Ishikawa (cell line): ENCODE measurements at regions not wholly inside any gene's neighbourhood (a gene's known extent, or its start where the extent isn't known, plus 50 kb on each side); places are given as distances from the start of the nearest gene placed in this dataset.

Experiments
- CEBPB ChIP-seq: IDR thresholded peaks from 2 replicates; pipeline ENCODE4 v1.6.1; 2012
- CREB1 ChIP-seq: IDR thresholded peaks from 2 replicates; pipeline ENCODE4 v1.6.1; 2012; ENCODE audit warnings: low read depth
- EGR1 ChIP-seq: IDR thresholded peaks from 2 replicates; pipeline ENCODE4 v1.6.1; 2012
- EP300 ChIP-seq: IDR thresholded peaks from 2 replicates; pipeline ENCODE4 v1.6.1; 2012; ENCODE audit warnings: borderline replicate concordance
- FOXM1 ChIP-seq: IDR thresholded peaks from 2 replicates; pipeline ENCODE4 v1.6.1; 2012; ENCODE audit warnings: low read depth, borderline replicate concordance
- NFIC ChIP-seq: IDR thresholded peaks from 2 replicates; pipeline ENCODE4 v1.6.1; 2012
- RAD21 ChIP-seq: IDR thresholded peaks from 2 replicates; pipeline ENCODE4 v1.6.1; 2012; ENCODE audit warnings: low read depth
- TAF1 ChIP-seq: IDR thresholded peaks from 2 replicates; pipeline ENCODE4 v1.6.1; 2012; ENCODE audit warnings: low read depth, mild to moderate bottlenecking
- TCF12 ChIP-seq: IDR thresholded peaks from 2 replicates; pipeline ENCODE4 v1.6.1; 2012; ENCODE audit warnings: low read depth
- TEAD4 ChIP-seq: IDR thresholded peaks from 2 replicates; pipeline ENCODE4 v1.6.1; 2012
- YY1 ChIP-seq: IDR thresholded peaks from 2 replicates; pipeline ENCODE4 v1.6.1; 2012; ENCODE audit warnings: low read depth
- ZBTB7A ChIP-seq: IDR thresholded peaks from 2 replicates; pipeline ENCODE4 v1.6.1; 2012; ENCODE audit warnings: low read depth
- TF ChIP-seq, protein P1 (sequence below): IDR thresholded peaks from 2 replicates; pipeline ENCODE4 v1.6.1; 2012
- TF ChIP-seq, protein P2 (sequence below): IDR thresholded peaks from 2 replicates; pipeline ENCODE4 v1.6.1; 2012; ENCODE audit warnings: low read depth, mild to moderate bottlenecking
- TF ChIP-seq, protein P3 (sequence below): IDR thresholded peaks from 2 replicates; pipeline ENCODE4 v1.6.1; 2012

DNA sequence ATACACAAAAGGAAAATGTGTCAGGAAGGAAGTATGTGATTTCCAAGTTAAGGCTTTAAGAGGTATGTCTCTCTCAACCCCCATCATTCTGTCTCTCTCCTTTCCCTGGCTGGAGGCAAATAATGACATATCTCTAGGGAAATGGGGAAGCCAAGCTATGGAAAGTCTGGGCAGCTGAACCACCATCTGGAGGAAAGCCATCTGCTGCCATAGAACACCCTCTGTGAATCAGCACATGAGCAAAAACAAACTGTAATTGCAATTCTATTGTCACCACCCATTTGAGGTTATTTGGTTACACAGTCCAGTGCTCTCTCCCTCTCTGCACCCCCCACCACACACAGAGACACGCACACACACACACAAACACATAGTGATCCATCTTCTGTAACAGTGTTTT is 766.2 kb downstream of the FLRT2 start:
- TF ChIP-seq EP300 (no peak), TEAD4 (no peak), EGR1 (no peak), NFIC (no peak), YY1 (no peak), ZBTB7A (no peak), TCF12 (no peak), FOXM1 (no peak), CEBPB (no peak), CREB1 (no peak)
- TF ChIP-seq, protein P1, sequence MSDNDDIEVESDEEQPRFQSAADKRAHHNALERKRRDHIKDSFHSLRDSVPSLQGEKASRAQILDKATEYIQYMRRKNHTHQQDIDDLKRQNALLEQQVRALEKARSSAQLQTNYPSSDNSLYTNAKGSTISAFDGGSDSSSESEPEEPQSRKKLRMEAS: no peak
- TF ChIP-seq, protein P2, sequence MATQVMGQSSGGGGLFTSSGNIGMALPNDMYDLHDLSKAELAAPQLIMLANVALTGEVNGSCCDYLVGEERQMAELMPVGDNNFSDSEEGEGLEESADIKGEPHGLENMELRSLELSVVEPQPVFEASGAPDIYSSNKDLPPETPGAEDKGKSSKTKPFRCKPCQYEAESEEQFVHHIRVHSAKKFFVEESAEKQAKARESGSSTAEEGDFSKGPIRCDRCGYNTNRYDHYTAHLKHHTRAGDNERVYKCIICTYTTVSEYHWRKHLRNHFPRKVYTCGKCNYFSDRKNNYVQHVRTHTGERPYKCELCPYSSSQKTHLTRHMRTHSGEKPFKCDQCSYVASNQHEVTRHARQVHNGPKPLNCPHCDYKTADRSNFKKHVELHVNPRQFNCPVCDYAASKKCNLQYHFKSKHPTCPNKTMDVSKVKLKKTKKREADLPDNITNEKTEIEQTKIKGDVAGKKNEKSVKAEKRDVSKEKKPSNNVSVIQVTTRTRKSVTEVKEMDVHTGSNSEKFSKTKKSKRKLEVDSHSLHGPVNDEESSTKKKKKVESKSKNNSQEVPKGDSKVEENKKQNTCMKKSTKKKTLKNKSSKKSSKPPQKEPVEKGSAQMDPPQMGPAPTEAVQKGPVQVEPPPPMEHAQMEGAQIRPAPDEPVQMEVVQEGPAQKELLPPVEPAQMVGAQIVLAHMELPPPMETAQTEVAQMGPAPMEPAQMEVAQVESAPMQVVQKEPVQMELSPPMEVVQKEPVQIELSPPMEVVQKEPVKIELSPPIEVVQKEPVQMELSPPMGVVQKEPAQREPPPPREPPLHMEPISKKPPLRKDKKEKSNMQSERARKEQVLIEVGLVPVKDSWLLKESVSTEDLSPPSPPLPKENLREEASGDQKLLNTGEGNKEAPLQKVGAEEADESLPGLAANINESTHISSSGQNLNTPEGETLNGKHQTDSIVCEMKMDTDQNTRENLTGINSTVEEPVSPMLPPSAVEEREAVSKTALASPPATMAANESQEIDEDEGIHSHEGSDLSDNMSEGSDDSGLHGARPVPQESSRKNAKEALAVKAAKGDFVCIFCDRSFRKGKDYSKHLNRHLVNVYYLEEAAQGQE: no peak
- TF ChIP-seq, protein P3, sequence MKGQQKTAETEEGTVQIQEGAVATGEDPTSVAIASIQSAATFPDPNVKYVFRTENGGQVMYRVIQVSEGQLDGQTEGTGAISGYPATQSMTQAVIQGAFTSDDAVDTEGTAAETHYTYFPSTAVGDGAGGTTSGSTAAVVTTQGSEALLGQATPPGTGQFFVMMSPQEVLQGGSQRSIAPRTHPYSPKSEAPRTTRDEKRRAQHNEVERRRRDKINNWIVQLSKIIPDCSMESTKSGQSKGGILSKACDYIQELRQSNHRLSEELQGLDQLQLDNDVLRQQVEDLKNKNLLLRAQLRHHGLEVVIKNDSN: no peak

DNA sequence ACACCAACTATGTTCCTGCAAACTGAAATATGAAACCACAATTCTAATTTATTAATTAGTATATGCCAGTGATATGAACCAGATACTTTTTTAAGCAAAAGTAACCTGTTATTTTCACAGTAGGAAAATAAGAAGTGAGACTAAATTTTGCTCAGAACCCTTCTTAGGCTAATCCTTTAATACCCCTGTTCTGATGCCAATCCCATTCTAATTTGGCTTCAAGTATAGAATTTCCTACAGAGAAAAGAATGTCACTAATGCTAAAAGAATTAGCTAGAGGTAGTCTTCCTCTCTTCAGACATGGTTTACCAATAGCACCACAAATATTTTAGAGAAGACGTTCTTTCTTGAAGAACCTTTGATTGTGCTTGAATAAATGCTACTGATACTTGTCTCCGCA is 758.4 kb downstream of the FLRT2 start:
- TF ChIP-seq, protein P3: no peak
- no peak for TF ChIP-seq CEBPB
- TF ChIP-seq TAF1: no peak
- no peak for TF ChIP-seq ZBTB7A
- TF ChIP-seq RAD21: no peak
- no peak for TF ChIP-seq EGR1
- TF ChIP-seq EP300: no peak
- TF ChIP-seq, protein P1: no peak
- no peak for TF ChIP-seq TCF12
- TF ChIP-seq TEAD4: no peak
- no peak for TF ChIP-seq CREB1
- TF ChIP-seq FOXM1: no peak
- TF ChIP-seq, protein P2: no peak
- TF ChIP-seq NFIC: no peak

DNA sequence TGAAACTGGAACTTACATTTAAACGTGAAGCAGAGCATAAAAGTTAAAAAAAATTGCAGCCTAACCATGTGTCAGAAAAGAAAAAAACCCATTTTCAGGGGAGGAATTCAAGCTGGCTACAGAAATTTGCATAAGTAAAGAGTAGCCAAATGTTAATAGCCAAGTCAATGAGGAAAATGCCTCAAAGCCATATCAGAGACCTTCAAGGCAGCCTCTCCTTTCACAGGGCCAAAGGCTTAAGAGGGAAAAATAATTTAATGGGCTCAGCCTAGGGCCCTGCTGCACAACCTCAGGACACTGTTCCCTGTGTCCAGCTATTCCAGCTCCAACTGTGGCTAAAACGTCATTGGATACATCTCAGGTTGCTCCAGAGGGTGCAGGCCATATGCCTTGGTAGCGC is 749.5 kb downstream of the FLRT2 start:
- TF ChIP-seq ZBTB7A (no peak), TEAD4 (no peak), EP300 (no peak), NFIC (no peak), TAF1 (no peak), FOXM1 (no peak), YY1 (no peak), TCF12 (no peak), CEBPB (no peak)
- TF ChIP-seq, protein P1: no peak
- TF ChIP-seq, protein P2: no peak

DNA sequence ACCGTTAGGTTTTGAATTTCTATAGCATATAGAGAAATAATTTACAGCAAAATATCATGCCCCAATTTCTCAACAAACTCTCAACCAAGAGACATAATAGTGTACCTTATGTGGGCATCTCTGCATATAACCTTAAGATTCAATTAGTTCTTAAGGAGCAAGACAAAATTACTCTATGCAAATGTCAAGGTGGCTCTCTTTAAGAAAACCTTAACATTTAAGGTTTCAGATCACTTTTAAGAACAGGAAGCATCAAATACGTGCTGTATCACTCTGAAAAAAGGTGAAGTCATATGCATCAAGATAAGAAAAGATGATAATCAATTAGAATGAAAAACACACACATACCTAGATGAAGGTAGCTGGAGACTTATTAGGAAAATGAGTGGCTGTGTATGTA is 728.0 kb downstream of the FLRT2 start:
- TF ChIP-seq, protein P2: no peak
- TF ChIP-seq EGR1 (no peak), CREB1 (no peak), TEAD4 (no peak), CEBPB (no peak)
- TF ChIP-seq, protein P3: no peak
- TF ChIP-seq, protein P1: no peak
